HG03457 (cell line): ENCODE measurements at regions not wholly inside any gene's neighbourhood (a gene's known extent, or its start where the extent isn't known, plus 50 kb on each side); places are given as distances from the start of the nearest gene placed in this dataset.
A peak's percentile ranks its signal among the peaks of the same experiment; 100 is the strongest.
"Not testable (repeated sequence)": the region's sequence is repeated elsewhere in the genome, so short reads cannot be mapped to it uniquely, and the experiment has no call there.

Experiments used
- ATAC-seq: cut with Tn5 transposase; IDR thresholded peaks from one replicate; pipeline ENCODE4 v1.9.1; 2021; ENCODE audit warnings: moderate number of reproducible peaks; ENCODE audit not compliant: unreplicated experiment

DNA sequence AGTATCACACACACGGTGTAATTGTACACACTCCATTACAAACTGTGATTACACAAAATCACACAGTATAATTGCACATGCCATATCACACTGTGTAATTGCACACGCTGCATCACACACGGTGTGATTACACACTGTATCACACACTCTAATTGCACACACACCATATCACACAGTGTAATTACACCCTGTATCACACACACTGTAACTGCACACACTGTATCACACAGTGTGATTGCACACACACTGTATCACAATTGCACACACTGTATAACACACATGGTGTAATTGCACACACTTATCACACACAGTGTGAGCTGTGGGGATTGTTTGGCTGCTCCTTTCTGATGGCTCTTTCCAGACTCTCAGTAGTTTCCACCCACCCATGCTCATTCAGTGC lies 162.6 kb upstream of the SGCG start:
- ATAC-seq: no peak

- ATAC-seq: peak; percentile 74
Measured at GRCh38 chr13:23020246-23020843, 160.4 kb upstream of the SGCG start.

DNA sequence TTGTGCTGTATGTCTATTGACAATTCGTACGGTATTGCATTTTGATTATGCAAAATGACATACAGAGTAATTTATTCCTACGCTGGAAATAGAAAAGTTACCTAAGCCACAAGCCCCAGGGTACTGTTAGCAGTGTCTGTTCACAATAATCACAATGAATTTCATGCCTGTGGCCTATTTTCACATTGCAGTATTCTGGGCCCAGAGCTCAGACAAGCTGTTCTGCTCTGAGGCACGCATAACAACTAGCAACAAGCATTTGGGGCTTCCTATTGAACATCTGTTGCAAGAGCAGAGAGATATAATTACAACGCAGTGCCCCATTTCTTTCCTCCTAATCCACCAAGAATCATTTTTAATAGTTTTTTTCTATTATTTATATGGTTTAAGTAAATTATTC lies 158.9 kb upstream of the SGCG start:
- no peak for ATAC-seq

- no peak for ATAC-seq
Measured at GRCh38 chr13:23022704-23023103, 158.1 kb upstream of the SGCG start.

DNA sequence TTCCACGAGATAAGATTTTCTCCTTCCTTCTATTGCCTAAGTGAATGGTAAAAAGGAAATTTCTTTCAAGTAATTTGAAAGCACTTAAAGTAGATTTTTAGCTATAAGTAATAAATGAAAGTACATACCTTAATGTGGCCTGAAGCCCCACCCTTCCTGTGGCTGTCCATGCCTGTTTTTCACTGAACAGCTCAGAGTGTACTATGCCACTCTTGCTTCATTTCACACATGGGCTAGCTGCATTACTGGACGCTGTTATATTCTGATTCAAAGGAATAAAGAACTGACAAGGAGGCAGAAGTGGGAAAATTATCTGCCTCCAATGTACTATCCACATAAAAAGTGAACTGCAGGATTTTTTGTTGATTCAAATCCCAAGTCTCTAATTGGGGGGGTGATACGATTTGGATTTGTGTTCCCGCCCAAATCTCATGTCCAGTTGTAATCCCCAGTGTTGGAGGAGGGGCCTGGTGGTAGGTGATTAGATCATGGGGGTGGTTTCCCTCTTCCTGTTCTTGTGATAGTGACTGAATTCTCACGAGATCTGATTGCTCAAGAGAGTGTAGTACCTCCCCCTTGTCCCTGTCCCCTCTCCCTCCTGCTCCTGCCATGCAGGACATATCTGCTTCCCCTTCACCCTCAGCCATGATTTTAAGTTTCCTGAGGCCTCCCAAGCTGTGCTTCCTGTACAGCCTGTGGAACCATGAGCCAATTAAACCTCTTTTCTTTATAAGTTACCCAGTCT lies 154.7 kb upstream of the SGCG start:
- ATAC-seq: no peak

GRCh38 chr13:23039266-23039935 lies 141.4 kb upstream of the SGCG start:
- ATAC-seq: no peak

- no peak for ATAC-seq
Measured at GRCh38 chr13:23042181-23042580, 138.6 kb upstream of the SGCG start.

- no peak for ATAC-seq
Measured at GRCh38 chr13:23044906-23045305, 135.9 kb upstream of the SGCG start.

- no peak for ATAC-seq
Measured at GRCh38 chr13:23050126-23050525, 130.7 kb upstream of the SGCG start.

DNA sequence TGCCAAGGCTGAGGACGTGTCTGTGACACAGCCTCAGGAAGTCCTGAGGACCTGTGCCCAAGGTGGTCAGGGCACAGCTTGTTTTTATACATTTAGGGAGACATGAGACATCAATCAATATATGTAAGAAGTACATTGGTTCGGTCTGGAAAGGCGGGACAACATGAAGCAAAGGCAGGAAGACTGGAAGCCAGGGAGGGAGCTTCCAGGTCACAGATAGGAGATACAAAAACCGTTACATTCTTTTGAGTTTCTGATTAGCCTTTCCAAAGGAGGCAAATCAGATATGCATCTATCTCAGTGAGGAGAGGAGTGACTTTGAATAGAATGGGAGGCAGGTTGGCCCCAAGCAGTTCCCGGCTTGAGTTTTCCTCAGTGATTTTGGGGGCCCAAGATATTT lies 127.1 kb upstream of the SGCG start:
- not testable (repeated sequence) for ATAC-seq

GRCh38 chr13:23059173-23059572 lies 121.6 kb upstream of the SGCG start:
- no peak for ATAC-seq

DNA sequence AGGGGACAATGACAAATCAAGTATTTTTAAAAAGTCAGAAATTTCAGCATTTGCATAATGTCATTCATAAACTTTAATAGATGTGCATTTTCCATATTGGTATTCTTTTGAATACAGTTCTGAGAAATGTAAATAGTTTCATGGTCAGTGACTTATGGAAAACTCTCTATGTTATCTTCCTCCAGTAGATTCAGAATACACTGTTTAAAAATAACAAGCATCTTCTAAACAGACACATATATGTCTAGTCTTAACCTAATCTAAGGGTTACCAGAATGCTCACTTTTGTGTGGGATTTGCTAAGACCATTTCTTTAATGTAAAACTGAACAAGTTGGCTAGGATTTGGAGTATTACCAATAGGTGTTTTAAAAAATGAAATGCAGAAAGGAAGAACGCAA lies 119.8 kb upstream of the SGCG start:
- no peak for ATAC-seq

- no peak for ATAC-seq
Measured at GRCh38 chr13:23067129-23067528, 113.7 kb upstream of the SGCG start.

DNA sequence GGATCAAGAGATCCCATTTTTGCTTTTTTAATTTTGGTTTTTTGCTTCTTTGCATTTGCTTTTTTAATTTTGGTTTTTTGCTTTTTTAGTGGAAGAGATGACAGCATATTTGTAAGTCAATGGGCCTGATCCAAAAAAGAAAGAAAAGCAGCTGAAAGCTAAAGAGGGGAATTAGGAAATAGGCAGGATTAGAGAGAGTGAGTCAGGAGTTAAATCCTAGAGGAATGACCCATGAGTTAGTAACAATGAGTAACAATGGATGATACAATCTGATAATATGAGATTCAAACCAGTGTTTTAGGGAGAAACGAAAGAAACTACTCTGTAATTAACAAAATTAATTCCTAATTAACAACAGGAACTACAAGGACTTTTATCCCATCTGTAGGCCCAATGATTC lies 111.2 kb upstream of the SGCG start:
- no peak for ATAC-seq

DNA sequence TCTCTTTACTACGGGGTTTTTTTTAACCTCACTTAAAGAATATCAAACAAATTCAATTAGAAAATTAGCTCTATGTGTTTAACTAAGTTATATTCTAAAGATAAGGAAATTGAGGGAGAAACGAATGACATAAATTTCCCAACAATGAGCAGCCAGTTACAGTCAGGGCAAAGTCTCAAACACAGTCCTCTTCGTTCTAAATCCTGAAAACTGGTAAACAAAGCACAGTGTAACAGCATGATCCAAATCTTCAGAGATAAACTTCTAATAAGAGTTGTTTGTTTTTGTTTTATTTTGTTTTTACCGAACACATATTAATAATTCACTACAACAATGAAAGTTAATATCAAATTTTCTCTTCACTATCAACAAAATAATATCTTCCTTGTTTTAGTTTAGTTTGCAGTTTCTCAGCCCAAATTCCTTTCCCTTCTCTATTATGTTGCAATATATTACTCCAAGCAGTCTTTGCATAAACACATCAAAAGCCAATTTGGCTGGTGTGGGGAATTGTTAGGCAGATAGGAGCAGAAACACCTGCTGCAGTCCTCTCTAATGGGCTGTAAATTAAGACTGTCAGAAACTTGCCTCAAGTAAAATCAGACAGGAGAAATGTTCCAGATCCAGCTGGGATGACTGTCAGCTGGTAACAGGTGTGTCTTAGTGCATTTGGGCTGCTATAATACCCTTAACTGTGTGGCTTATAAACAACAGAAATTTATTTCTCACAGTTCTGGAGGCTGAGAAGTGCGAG lies 106.5 kb upstream of the SGCG start:
- ATAC-seq: no peak

- ATAC-seq: no peak
Measured at GRCh38 chr13:23081220-23081619, 99.6 kb upstream of the SGCG start.

DNA sequence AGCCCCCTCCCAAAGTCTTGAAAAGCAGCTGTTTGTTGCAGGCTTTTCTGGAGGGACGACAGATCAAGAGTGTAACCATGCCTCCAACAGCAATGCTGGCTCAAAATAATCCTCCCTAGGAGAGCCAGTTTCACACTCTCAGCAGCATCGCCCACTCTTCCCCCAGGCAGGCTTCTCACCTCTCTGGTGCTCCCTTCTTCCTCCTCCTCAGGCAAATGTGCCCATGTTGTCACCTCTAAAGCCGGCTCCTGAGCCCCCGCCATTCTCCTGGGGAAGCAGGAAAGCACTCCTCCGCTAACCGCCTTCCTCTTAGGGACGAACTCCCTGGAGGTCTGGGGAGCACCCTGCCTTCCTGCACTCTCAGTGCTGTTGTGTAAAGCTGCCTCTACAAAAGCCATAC lies 98.9 kb upstream of the SGCG start:
- ATAC-seq: no peak

DNA sequence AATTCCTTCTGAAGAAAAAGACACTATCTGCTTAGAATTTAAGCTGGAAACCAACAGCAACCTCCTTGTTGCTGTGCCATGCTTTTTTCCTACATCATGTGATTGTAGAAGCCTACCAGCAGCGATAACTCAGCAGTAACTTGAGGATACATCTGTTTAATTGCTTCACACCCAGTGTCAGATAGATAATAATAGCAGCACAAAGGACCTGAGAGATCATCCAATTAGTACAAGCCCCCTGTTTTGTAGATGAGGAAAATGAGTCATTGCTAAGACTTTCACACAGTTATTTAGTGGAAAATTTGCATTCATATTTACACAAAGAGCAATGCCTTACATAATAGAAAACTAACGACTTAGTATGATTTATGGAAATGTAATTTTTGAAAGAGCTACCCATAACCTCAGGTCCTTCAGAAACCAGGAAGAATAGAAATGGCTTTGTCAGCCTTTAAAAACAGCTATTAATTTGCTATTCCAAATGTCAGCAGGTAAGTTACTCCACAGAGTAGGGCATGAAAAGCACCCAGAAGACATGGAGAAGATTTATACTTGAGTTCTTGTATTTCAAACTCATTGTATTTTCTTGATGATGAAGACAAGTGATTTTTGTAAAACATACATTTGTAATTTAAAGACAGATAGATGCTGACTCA lies 93.7 kb upstream of the SGCG start:
- ATAC-seq: no peak

GRCh38 chr13:23087880-23088279 lies 92.9 kb upstream of the SGCG start:
- no peak for ATAC-seq

DNA sequence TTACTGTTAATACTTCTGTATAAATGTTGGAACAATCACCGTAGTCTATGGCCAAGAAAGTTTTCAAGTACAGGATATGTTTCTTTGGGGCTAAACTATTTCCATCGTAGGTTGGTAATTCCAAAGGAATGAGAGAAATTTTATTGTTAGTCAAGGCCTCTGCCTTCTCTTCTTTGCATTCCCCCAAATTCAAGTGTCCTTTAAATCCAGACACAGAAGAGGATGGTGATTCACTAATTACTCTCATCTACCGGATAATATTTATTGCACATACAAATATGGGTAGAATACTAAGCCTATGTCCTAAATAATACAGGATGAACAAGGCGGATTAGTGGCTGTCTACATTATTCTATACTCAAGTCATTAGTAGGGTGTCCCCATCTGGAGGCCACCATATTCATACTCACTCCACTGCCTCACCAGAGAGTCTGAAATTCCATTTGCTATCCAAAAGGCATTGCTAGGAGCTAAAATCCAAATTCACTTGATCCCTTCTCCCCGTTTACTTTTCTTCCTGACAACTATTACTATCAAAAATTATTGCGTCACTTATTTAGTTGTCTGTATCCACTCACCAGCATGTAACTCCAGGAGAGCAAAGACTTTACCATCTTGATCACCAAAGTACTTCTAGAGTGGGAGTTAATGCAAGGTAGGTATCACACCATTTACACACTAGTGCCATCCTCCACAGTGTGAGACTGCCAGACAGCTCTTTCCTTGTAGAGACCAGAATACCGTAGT lies 82.4 kb upstream of the SGCG start:
- ATAC-seq: no peak
